ENCODE measurements at regions not wholly inside any gene's neighbourhood (a gene's known extent, or its start where the extent isn't known, plus 50 kb on each side); places are given as distances from the start of the nearest gene placed in this dataset.
"Not testable (repeated sequence)": the region's sequence is repeated elsewhere in the genome, so short reads cannot be mapped to it uniquely, and the experiment has no call there.

GRCh38 chr7:68820321-68820720, 778.0 kb upstream of the AUTS2 start:
- DNase-seq (ENCODE audit: low read depth) = no peak

GRCh38 chr7:68821846-68822245, 776.4 kb upstream of the AUTS2 start:
- no peak for DNase-seq (ENCODE audit: low read depth)

GRCh38 chr7:68823996-68824780, 774.1 kb upstream of the AUTS2 start:
- DNase-seq (ENCODE audit: low read depth) = no peak

DNA sequence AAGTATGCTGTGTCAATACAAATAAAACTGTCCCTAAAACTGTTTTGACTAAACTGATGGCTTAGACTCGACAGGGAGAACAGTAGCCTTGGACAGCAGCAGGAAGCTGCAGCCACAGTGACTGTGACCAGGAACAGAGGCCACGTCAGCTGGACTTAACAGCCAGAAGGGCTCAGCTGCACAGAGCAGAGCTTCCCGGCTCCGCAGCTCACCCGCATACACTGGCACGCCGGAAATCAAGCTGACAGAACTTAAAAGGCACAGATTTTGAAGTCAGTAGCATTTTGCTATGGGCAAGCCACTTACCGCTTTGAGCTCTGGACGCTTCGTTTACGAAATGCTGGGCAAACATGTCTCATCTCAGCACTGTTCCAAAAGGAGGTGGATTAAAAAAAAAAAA, 769.7 kb upstream of the AUTS2 start:
- no peak for DNase-seq (ENCODE audit: low read depth)

- DNase-seq (ENCODE audit: low read depth) = peak; percentile 26
Observed at GRCh38 chr7:68833422-68833821, 764.9 kb upstream of the AUTS2 start.

DNA sequence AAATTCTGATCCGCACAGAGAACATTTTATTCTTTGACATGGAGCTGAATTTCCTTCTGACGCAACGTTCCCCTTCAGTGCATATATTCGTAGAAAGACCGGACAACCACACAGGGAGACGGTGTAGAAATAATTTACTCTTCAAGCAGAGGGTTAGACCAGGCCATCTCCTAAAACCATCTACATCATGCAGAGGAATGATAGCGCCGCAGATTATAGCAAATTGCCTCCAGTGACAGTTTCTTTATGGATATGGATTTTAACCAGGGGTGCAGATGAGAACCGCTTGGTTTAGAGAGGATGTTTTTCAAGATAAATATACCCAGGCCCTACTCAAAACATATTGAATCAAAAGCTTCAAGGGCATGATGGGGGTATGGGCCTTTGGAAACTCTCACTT, 759.3 kb upstream of the AUTS2 start:
- DNase-seq (ENCODE audit: low read depth) = no peak

DNA sequence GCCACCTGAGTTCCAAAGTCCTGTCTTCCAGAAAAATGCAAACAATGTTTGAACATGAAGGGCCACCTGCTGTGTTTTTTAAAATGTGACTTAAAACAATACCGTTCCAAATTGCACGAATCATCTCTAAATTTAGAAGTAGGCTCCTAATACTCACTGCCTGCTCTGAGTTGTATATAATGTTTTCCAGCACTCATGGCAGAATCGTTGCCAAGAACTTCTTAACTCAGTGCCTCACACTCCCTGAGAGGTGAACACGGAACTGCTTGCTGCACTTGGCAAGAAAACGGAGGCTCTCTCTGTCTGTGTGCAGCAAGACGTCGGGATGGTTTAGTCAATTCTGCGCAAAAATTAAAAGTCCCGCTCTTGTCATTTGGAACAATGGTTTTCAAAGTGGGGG, 757.3 kb upstream of the AUTS2 start:
- peak; percentile 45 for DNase-seq (ENCODE audit: low read depth)

- DNase-seq (ENCODE audit: low read depth) = not testable (repeated sequence)
Observed at GRCh38 chr7:68843985-68844384, 754.3 kb upstream of the AUTS2 start.

DNA sequence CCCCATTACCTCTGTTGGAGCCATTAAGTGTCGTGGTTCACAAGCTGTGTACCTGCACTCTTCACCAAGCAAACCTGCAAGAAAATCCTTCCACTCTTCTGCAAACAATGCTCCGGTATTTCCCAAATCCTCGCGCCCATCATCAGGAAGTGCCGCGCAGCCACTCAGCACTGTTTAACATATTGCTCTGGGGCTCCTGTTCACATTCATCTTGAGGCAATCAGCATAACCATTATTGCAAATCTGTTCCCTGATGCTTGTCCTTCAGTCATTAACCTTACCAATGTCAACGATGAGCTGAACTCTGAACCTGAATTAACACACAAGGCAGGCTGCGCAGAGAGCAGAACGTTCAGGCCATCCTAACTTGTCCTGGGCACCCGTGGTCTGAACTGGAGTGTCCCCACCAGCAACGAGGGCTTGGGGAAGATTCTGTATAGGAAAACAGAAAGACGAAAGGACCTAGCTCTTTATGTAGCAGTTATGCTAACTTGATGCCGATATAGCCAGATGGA, 751.4 kb upstream of the AUTS2 start:
- no peak for DNase-seq (ENCODE audit: low read depth)

DNA sequence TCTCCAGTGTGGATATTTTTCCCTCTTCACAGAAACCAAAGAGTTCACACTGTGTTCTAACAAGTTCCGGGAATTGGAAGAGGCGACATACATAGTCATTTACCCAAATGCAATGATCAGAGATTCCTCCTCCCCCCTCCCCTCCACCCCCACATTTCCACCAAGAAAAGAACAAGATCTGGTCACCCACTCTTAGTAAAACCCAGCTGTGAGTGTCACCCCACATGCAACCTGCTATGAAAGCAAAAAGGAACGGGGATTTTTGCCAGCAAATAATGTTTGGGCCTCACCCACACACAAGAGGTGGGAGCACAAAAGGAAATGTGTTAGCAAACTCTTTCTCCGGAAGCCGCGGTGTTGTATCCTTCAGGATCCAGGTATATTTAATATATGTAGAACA, 745.0 kb upstream of the AUTS2 start:
- no peak for DNase-seq (ENCODE audit: low read depth)

- no peak for DNase-seq (ENCODE audit: low read depth)
Observed at GRCh38 chr7:68857571-68857970, 740.7 kb upstream of the AUTS2 start.

DNA sequence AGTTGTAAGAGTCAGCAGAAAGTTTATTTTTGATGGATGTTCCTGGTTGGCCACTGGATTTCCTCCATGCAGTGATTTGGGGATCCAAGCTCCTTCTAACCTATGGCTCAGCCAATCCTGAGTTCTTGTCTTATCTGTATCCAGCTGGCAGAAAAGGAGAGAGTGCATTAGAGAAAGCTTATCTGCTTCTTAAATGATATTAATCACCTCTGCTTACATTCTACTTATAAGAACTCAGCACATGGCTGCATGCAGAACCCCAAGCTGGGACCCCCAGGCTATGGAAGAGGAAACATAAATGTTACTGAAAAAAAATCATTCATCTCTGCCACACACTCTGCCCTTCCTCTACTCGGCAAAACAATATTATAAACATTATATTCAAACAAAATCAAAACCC, 739.8 kb upstream of the AUTS2 start:
- DNase-seq (ENCODE audit: low read depth) = no peak

DNA sequence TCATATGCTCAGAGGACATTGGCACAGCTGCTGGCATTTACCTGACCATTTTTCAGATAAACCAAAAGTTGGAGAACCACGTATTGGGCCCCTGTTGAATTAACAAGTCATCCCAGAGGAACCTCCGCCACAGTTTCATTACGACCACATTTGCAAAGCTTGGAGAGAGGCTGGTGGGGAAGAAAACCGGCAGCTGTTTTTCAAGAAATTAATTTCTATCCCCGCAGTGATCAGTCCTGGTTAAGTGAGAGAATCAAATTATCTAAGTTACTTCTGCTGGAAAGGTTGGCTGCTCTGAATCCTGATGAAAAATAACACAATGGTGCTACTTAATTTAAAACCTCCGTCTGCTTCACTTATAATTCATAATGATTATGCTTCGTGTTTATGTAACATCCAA, 737.1 kb upstream of the AUTS2 start:
- no peak for DNase-seq (ENCODE audit: low read depth)

GRCh38 chr7:68862261-68862660, 736.0 kb upstream of the AUTS2 start:
- no peak for DNase-seq (ENCODE audit: low read depth)

GRCh38 chr7:68862736-68863135, 735.5 kb upstream of the AUTS2 start:
- no peak for DNase-seq (ENCODE audit: low read depth)

DNA sequence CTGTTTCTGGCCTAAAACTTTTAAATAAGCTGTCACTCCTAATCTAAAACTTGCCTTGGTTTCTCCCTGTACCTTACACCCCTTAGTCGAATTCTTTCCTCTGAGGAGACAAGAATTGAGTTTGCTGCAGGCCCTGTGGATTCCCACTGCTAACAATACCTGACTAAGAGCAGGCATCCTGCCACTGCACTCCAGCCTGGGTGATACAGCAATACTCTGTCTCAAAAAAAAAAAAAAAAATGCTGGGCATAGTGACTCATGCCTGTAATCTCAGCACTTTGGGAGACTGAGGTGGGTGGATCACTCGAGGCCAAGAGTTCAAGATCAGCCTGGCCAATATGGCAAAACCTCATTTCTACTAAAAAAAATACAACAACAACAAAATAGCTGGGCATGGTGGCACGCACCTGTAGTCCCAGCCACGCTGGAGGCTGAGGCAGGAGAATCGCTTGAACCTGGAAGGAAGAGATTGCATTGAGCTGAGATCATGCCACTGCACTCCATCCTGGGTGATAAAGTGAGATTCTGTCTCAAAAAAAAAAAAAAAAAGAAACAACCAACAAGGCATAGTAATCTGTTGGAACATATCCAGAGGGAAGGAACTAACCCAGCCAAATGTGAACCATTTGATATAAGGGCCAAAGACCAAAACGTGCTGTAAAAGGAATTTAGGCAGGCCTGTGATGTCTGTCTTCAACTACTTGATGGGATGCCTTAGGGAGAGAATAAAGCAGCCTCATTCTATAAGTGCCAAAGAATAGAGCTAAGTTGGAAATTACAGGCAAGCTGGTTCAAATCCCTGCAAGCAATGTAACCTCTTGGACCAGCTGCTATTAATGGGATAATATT, 732.7 kb upstream of the AUTS2 start:
- peak; percentile 6 for DNase-seq (ENCODE audit: low read depth)

- DNase-seq (ENCODE audit: low read depth) = no peak
Observed at GRCh38 chr7:68866200-68866570, 732.1 kb upstream of the AUTS2 start.

DNA sequence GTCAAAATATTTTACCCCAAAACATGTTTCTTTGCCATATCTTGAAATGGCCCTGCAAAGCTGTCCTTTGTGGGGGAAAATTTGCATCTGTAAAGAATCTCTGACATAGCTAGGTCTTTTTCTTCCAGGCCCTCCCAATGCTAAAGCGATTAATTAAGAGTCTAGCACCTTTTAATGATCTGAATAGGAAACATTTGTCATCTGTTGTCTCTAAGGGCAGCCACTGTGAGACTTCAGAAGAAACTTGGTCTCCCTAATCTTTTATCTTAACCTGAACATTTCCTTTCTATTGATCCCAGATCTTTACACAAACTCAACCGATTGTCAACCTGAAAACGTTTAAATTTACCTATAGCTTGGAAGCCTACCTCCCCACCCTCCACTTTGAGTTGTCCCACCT, 731.6 kb upstream of the AUTS2 start:
- not testable (repeated sequence) for DNase-seq (ENCODE audit: low read depth)

DNA sequence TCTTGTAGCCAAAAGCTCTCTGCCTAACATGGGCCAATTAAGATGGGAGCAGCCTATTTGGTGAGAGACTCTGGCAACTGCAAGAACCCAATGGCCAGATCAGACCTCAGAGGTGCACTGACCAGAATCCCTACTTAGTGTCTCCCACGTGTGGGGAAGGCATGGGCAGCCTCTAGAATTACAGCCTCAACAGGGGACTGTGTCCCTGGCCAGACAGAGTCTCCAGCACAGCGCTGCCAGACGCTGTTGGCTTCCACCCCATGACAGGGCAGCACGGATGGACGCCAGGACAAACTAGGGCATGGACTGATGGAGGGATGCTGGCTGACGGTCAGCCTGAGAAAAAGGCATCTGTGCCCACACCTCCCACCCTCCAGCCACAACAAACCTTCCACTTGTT, 729.3 kb upstream of the AUTS2 start:
- DNase-seq (ENCODE audit: low read depth) = no peak

GRCh38 chr7:68873616-68874015, 724.7 kb upstream of the AUTS2 start:
- no peak for DNase-seq (ENCODE audit: low read depth)

DNA sequence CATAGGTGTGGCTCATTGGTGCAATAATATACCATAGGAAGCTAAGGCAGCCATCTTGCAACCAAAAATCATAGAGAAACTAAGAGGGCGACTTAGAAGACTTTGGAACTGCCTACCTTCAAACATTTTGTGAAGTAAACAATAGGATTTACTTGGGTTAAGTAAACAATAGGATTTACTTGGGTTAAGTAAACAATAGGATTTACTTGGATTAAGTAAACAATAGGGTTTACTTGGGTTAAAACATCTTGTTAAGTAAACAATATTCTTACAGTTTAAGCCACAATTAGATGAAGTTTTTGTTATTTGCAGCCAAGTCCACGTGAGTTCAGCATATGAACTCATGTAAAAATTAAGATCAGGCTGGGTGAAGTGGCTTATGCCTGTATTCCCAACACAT, 722.4 kb upstream of the AUTS2 start:
- no peak for DNase-seq (ENCODE audit: low read depth)

DNA sequence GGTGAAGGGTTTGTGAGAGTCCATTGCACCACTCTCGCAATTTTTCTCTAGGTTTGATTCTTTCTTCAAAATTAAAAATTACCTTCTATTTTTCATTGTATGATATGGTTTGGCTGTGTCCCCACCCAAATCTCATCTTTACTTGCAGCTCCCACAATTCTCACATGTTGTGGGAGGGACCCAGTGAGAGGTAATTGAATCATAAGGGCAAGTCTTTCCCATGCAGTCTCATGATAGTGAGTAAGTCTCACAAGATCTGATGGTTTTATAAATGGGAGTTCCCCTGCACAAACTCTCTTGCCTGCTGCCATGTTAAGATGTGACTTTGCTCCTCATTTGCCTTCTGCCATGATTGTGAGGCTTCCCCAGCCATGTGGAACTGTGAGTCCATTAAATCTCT, 711.2 kb upstream of the AUTS2 start:
- not testable (repeated sequence) for DNase-seq (ENCODE audit: low read depth)

GRCh38 chr7:68888971-68889385, 709.3 kb upstream of the AUTS2 start:
- DNase-seq (ENCODE audit: low read depth) = no peak

Measured in forelimb muscle (tissue), 1 donor.